CD4-positive, alpha-beta T cell treated with Interleukin-4 for 1 hour (primary cell): ENCODE measurements at regions not wholly inside any gene's neighbourhood (a gene's known extent, or its start where the extent isn't known, plus 50 kb on each side); places are given as distances from the start of the nearest gene placed in this dataset.
"Not testable (repeated sequence)": the region's sequence is repeated elsewhere in the genome, so short reads cannot be mapped to it uniquely, and the experiment has no call there.

Source experiments
- DNase-seq, 2 donors: peaks; one replicate each; pipeline ENCODE4 v3.0.0-alpha.2; 2020 to 2022

DNA sequence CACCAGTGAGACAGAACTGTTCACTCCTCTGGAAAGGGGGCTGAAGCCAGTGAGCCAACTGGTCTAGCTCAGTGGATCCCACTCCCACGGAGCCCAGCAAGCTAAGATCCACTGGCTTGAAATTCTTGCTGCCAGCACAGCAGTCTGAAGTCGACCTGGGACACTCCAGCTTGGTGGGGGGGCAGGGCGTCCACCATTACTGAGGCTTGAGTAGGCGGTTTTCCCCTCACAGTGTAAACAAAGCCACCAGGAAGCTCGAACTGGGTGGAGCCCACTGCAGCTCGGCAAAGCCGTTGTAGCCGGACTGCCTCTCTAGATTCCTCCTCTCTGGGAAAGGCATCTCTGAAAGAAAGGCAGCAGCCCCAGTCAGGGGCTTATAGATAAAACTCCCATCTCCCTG, 52.3 kb upstream of the BBX start:
- not testable (repeated sequence) for DNase-seq
